ENCODE measurements at regions not wholly inside any gene's neighbourhood (a gene's known extent, or its start where the extent isn't known, plus 50 kb on each side); places are given as distances from the start of the nearest gene placed in this dataset.

DNA sequence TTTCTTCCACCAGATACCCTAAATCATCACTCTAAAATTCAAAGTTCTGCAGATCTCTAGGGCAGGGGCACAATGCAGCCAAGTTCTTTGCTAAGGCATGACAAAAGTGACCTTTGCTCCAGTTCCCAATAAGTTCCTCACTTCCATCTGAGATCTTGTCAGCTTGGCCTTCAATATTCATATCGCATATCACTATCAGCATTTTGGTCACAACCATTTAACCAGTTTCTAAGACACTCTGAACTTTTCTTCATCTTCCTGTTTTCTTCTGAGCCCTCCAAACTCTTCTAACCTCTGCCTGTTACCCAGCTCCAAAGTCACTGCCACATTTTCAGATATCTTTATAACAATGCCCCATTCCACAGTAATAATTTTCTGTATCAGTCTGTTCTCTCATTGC, 452.6 kb upstream of the TRIB2 start:
- TF ChIP-seq, protein P1, sequence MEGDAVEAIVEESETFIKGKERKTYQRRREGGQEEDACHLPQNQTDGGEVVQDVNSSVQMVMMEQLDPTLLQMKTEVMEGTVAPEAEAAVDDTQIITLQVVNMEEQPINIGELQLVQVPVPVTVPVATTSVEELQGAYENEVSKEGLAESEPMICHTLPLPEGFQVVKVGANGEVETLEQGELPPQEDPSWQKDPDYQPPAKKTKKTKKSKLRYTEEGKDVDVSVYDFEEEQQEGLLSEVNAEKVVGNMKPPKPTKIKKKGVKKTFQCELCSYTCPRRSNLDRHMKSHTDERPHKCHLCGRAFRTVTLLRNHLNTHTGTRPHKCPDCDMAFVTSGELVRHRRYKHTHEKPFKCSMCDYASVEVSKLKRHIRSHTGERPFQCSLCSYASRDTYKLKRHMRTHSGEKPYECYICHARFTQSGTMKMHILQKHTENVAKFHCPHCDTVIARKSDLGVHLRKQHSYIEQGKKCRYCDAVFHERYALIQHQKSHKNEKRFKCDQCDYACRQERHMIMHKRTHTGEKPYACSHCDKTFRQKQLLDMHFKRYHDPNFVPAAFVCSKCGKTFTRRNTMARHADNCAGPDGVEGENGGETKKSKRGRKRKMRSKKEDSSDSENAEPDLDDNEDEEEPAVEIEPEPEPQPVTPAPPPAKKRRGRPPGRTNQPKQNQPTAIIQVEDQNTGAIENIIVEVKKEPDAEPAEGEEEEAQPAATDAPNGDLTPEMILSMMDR (IDR thresholded peaks at IDR 0.05), result no peak
- no peak for TF ChIP-seq POLR2A (IDR thresholded peaks at IDR 0.05)

All from Peyer's patch (tissue), 4 donors.